ENCODE measurements at regions not wholly inside any gene's neighbourhood (a gene's known extent, or its start where the extent isn't known, plus 50 kb on each side); places are given as distances from the start of the nearest gene placed in this dataset.
A peak's percentile ranks its signal among the peaks of the same experiment; 100 is the strongest.

DNA sequence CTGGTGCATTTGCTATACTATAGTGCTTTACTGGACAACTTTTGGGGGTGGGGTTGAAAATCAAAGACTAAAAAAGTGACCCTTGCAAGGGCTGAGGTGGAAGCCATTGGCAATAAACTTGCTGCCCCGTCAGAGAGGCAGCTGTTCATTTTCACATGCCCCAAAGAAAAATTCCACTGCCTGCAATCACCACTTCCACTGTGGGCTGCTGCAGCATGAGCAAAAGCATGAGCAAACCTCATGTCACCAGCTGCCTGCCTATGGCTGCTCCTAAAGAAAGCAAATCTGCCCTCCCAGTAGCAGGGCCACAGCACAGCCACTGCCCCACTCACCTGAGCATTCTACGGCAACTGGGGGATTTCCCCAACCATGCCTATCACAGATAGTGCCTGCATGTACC is 290.0 kb downstream of the PAX1 start:
- Mint-ChIP-seq H3K27ac (no peak overlapping the region), H3K9me3 (peaks cover 17 to 25% of the 10 kb centered on the region in 2 donors), H3K4me1 (no peaks in the 10 kb centered on the region), H3K4me3 (no peak overlapping the region), H3K27me3 (no peaks in the 10 kb centered on the region)
- ATAC-seq (no peak), DNase-seq (no peak)

- H3K9me3 Mint-ChIP-seq, result peaks cover 17 to 25% of the 10 kb centered on the region in 2 donors
- no peaks in the 10 kb centered on the region for H3K4me1 Mint-ChIP-seq
- H3K27me3 Mint-ChIP-seq, result no peaks in the 10 kb centered on the region
- ATAC-seq, result no peak
- no peak overlapping the region for H3K4me3 Mint-ChIP-seq
- no peak for DNase-seq
- H3K27ac Mint-ChIP-seq, result no peak overlapping the region
Observed at GRCh38 chr20:21994203-21994602, 288.7 kb downstream of the PAX1 start.

- DNase-seq, result no peak
- ATAC-seq, result no peak
- Mint-ChIP-seq H3K4me3 (no peak overlapping the region), H3K9me3 (peaks cover 18 to 21% of the 10 kb centered on the region in 2 donors), H3K4me1 (no peaks in the 10 kb centered on the region), H3K27ac (peak overlapping the region in 1 of 2 donors; percentile 2), H3K27me3 (no peaks in the 10 kb centered on the region)
Observed at GRCh38 chr20:21982559-21982958, 277.1 kb downstream of the PAX1 start.

- Mint-ChIP-seq H3K27me3 (no peaks in the 10 kb centered on the region), H3K9me3 (peaks cover 16% of the 10 kb centered on the region in 2 donors), H3K4me1 (no peaks in the 10 kb centered on the region), H3K4me3 (no peak overlapping the region), H3K27ac (no peak overlapping the region)
- ATAC-seq (no peak), DNase-seq (no peak)
Observed at GRCh38 chr20:21981597-21982344, 276.3 kb downstream of the PAX1 start.

GRCh38 chr20:21981179-21981578 is 275.7 kb downstream of the PAX1 start:
- no peak overlapping the region for H3K4me3 Mint-ChIP-seq
- no peak for DNase-seq
- no peaks in the 10 kb centered on the region for H3K4me1 Mint-ChIP-seq
- H3K9me3 Mint-ChIP-seq, result peaks cover 14 to 16% of the 10 kb centered on the region in 2 donors
- no peaks in the 10 kb centered on the region for H3K27me3 Mint-ChIP-seq
- no peak for ATAC-seq
- no peak overlapping the region for H3K27ac Mint-ChIP-seq

DNA sequence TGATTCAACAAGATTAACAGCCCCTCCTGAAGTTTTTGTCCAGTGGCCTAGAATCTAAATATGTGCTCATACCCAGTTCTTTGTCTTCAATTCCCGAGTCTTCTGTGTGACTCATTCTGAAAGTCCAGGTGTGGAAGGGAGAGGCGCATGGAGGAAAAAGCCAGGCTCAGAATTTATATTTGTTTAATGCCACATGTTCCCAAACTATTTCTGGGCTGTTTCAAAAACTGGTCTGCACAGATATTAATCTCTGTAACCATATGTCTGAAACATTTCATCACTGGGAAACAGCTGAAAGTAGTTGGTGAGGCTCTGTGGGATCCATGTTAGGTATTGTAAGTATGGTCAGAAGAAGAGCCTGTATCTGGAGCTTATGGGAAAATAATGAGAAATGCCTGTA is 266.0 kb downstream of the PAX1 start:
- ATAC-seq (no peak), DNase-seq (no peak)
- no peaks in the 10 kb centered on the region for H3K4me1 Mint-ChIP-seq
- peaks cover under 1 to 12% of the 10 kb centered on the region in 2 donors for H3K9me3 Mint-ChIP-seq
- no peaks in the 10 kb centered on the region for H3K27me3 Mint-ChIP-seq
- no peak overlapping the region for H3K27ac Mint-ChIP-seq
- no peak overlapping the region for H3K4me3 Mint-ChIP-seq

DNA sequence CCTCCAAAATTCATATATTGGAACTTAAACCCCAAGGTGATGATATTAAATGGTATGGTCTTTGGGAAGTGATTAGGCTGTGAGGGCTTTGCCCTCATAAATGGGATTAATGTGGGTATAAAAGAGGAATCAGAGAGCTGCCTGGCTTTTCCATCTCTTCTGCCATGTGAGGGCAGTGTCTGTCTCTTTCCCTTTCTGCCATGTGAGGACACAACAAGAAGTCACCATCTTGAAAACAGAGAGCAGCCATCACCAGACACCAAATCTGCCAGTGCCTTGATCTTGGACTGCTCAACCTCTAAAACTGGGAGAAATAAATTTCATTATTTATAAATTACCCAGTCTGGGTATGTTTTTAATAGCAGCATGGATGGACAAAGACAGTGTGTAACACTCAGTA is 263.0 kb downstream of the PAX1 start:
- Mint-ChIP-seq H3K27ac (no peak overlapping the region), H3K27me3 (no peaks in the 10 kb centered on the region), H3K4me3 (no peak overlapping the region), H3K4me1 (no peaks in the 10 kb centered on the region), H3K9me3 (no peaks in the 10 kb centered on the region)
- DNase-seq, result no peak
- ATAC-seq, result no peak

DNA sequence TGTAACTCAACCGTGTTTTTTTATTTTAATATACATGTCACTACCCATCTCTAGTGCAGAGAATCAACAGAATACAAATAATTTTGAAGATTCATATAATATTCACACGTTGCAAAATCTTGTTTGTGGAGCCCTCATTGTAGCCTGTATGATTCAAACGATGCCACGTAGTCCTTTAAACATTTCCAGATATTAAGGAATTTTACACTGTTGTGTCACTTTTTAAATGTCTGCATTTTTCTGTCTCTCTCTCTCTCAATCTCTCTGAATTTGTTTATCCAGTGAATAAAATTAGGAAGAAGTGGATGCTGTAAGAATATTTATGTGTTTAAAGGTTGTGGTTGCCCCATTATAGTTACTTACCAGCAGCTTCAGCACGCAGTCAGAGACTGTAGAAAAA is 262.0 kb downstream of the PAX1 start:
- no peak overlapping the region for H3K27ac Mint-ChIP-seq
- ATAC-seq (no peak), DNase-seq (no peak)
- H3K4me1 Mint-ChIP-seq, result no peaks in the 10 kb centered on the region
- H3K9me3 Mint-ChIP-seq, result no peaks in the 10 kb centered on the region
- no peaks in the 10 kb centered on the region for H3K27me3 Mint-ChIP-seq
- no peak overlapping the region for H3K4me3 Mint-ChIP-seq

- H3K4me3 Mint-ChIP-seq, result no peak overlapping the region
- no peak overlapping the region for H3K27ac Mint-ChIP-seq
- ATAC-seq (no peak), DNase-seq (no peak)
- H3K9me3 Mint-ChIP-seq, result peaks cover 8 to 25% of the 10 kb centered on the region in 2 donors
- no peaks in the 10 kb centered on the region for H3K27me3 Mint-ChIP-seq
- no peaks in the 10 kb centered on the region for H3K4me1 Mint-ChIP-seq
Observed at GRCh38 chr20:21956591-21956990, 251.1 kb downstream of the PAX1 start.

DNA sequence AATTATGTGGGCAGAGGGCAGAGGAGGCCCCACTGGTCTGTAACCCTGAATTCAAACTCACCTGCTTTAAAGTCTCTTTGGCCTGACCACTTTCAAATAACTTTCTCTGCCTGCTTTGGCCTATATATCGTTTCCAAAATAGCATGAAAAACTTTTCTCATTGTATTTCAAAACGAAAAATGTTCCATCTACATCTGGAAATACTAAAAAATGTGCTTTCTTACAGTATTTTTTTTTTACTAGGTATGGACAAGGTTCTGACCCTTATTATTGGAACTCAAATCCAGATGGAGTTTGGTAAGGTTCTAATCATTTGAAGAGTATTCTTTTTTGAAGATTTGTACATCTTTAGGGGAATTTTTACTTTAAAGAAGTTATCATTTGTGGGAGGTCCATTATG is 241.9 kb downstream of the PAX1 start:
- ATAC-seq (no peak), DNase-seq (no peak)
- H3K27ac Mint-ChIP-seq, result no peak overlapping the region
- peaks cover 12 to 22% of the 10 kb centered on the region in 2 donors for H3K9me3 Mint-ChIP-seq
- no peak overlapping the region for H3K4me3 Mint-ChIP-seq
- H3K27me3 Mint-ChIP-seq, result no peaks in the 10 kb centered on the region
- H3K4me1 Mint-ChIP-seq, result no peaks in the 10 kb centered on the region

GRCh38 chr20:21944227-21944626 is 238.8 kb downstream of the PAX1 start:
- no peak for ATAC-seq
- Mint-ChIP-seq H3K27ac (no peak overlapping the region), H3K9me3 (peaks cover 10 to 20% of the 10 kb centered on the region in 2 donors), H3K4me3 (no peak overlapping the region), H3K4me1 (no peaks in the 10 kb centered on the region), H3K27me3 (no peaks in the 10 kb centered on the region)
- no peak for DNase-seq

DNA sequence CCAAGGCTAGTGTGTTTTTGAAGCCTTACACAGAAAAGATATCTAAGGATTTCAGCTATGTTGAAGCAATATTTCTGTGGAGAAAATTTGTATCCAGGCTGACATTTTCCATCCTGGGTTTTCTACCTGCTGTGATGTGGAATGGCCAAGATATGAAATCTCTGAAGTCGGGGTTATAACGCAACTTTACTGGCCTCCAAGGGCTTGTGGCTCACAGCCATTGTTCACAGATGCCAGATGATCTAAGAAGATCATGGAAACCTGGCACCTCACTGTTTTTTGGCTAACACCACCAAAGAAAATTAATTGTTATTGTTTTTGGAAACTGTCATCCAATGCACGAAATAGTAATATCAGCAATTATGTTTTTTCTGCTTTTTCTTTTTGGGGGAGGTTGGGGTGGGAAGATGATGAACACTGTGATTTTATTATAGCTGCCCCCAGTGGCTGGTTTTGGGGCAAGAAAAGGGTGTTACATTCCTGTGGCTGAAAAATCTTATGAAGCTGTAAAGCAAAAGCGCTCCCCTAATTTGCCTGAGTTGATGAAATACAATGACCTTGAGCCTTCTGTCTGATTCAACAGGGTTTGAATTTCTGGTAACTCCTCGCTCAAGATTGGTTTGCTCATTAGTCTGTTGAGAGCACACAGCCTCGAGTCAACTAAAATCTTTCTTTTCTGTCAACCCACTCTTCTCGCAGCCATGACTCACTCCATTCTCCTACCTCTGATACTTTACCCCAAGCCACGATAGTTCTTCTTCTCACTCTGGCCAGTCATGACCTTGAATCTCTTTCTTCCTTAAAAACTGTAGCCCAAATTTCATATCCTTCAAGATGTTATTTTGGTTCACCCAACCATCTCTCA is 236.7 kb downstream of the PAX1 start:
- no peak for DNase-seq

GRCh38 chr20:21936720-21937380 is 231.4 kb downstream of the PAX1 start:
- H3K9me3 Mint-ChIP-seq, result no peaks in the 10 kb centered on the region
- no peak overlapping the region for H3K4me3 Mint-ChIP-seq
- no peaks in the 10 kb centered on the region for H3K27me3 Mint-ChIP-seq
- H3K4me1 Mint-ChIP-seq, result no peaks in the 10 kb centered on the region
- DNase-seq, result no peak
- no peak for ATAC-seq
- no peak overlapping the region for H3K27ac Mint-ChIP-seq

More for the DNA sequence above, 236.7 kb downstream of the PAX1 start:
- no peak for ATAC-seq
- H3K4me1 Mint-ChIP-seq, result no peaks in the 10 kb centered on the region
- H3K4me3 Mint-ChIP-seq, result no peak overlapping the region
- no peak overlapping the region for H3K27ac Mint-ChIP-seq
- no peaks in the 10 kb centered on the region for H3K27me3 Mint-ChIP-seq
- peaks cover 5 to 15% of the 10 kb centered on the region in 2 donors for H3K9me3 Mint-ChIP-seq

GRCh38 chr20:21936261-21936660 is 230.8 kb downstream of the PAX1 start:
- ATAC-seq, result no peak
- H3K27ac Mint-ChIP-seq, result no peak overlapping the region

DNA sequence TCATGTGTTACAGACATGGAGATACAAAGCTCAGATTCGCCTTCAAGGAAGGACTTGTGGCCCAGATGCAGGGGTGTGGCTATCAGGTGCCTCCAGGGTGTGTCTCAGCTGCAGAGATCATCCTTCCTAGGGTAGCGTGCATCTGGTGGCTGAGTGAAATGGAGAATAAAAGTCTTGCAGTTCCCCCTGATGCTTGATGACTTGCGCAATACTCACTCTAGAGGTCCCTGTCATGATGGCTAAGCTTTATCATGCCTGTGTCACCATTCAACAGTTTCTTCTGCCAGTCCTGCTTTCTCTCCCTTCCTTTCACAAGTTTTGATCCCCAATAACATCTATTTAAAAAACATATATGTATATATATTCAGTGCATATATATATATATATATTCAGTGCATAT is 228.1 kb downstream of the PAX1 start:
- no peak overlapping the region for H3K4me3 Mint-ChIP-seq
- H3K4me1 Mint-ChIP-seq, result no peaks in the 10 kb centered on the region
- peaks cover 0 to 5% of the 10 kb centered on the region in 2 donors for H3K9me3 Mint-ChIP-seq
- H3K27ac Mint-ChIP-seq, result no peak overlapping the region
- DNase-seq (no peak), ATAC-seq (no peak)
- no peaks in the 10 kb centered on the region for H3K27me3 Mint-ChIP-seq

More at GRCh38 chr20:21936261-21936660, 230.8 kb downstream of the PAX1 start:
- H3K27me3 Mint-ChIP-seq, result no peaks in the 10 kb centered on the region
- no peaks in the 10 kb centered on the region for H3K9me3 Mint-ChIP-seq
- no peaks in the 10 kb centered on the region for H3K4me1 Mint-ChIP-seq
- H3K4me3 Mint-ChIP-seq, result no peak overlapping the region
- no peak for DNase-seq

DNA sequence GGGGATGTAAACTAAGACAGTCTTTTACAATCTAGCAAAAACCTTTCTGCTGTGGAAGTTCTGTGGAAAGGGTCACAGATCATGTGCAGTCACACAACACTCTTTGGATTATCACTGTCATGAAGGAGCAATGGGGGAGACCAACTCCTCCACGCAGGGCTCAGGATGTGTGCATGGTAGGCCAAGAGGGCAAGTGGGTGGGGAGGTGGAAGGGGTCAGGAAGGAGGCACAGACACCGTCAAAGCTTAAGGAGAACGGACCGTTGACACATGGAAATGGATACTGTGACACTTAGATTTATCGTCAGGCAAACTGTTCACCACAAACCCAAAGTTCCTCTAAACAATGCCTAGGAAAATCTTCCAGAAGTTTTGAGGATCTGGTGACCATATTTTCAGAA is 215.8 kb downstream of the PAX1 start:
- no peak for DNase-seq
- H3K27ac Mint-ChIP-seq, result no peak overlapping the region
- no peaks in the 10 kb centered on the region for H3K4me1 Mint-ChIP-seq
- H3K9me3 Mint-ChIP-seq, result peaks cover 10 to 32% of the 10 kb centered on the region in 2 donors
- H3K27me3 Mint-ChIP-seq, result no peaks in the 10 kb centered on the region
- ATAC-seq, result no peak
- H3K4me3 Mint-ChIP-seq, result no peak overlapping the region
